GM13977 (cell line): ENCODE measurements at regions not wholly inside any gene's neighbourhood (a gene's known extent, or its start where the extent isn't known, plus 50 kb on each side); places are given as distances from the start of the nearest gene placed in this dataset.
"Not testable (repeated sequence)": the region's sequence is repeated elsewhere in the genome, so short reads cannot be mapped to it uniquely, and the experiment has no call there.

Experiments used
- DNase-seq: peaks from one replicate; pipeline ENCODE4 v3.0.0; 2012; ENCODE audit warnings: low spot score
- CTCF ChIP-seq: IDR thresholded peaks from 2 replicates; pipeline ENCODE4 v1.5.1; 2012; ENCODE audit warnings: mild to moderate bottlenecking, control low read depth; ENCODE audit not compliant: insufficient read depth; ENCODE audit errors: extremely low read depth, missing control alignments
- in situ Hi-C: fragments of 300-500 bp; cut with MboI; formaldehyde crosslinking; loops from one replicate; pipeline ENCODE4 v1.12.0; 2022; ENCODE audit warnings: low sequenced_read_pairs, low pct_unique_long_range_greater_than_20kb, mixed read lengths, inconsistent platforms; ENCODE audit not compliant: unreplicated experiment

GRCh38 chr4:22616516-22616915 lies 76.2 kb upstream of the GBA3 start:
- in situ Hi-C loops = no loop called here
- TF ChIP-seq CTCF = no peak
- DNase-seq = no peak

GRCh38 chr4:22620144-22620543 lies 72.6 kb upstream of the GBA3 start:
- in situ Hi-C loops, DNase-seq: not testable (repeated sequence)

- in situ Hi-C loops, DNase-seq: not testable (repeated sequence)
These were observed 70.8 kb upstream of the GBA3 start for GRCh38 chr4:22621970-22622369.

GRCh38 chr4:22624002-22624401 lies 68.7 kb upstream of the GBA3 start:
- in situ Hi-C loops, DNase-seq: not testable (repeated sequence)

- TF ChIP-seq CTCF = no peak
- DNase-seq = no peak
- in situ Hi-C loops = no loop called here
These were observed 67.4 kb upstream of the GBA3 start for GRCh38 chr4:22625311-22625710.

GRCh38 chr4:22627851-22628250 lies 64.9 kb upstream of the GBA3 start:
- DNase-seq, in situ Hi-C loops: not testable (repeated sequence)

GRCh38 chr4:22630161-22630975 lies 62.4 kb upstream of the GBA3 start:
- in situ Hi-C loops, DNase-seq: not testable (repeated sequence)

- in situ Hi-C loops = not testable (repeated sequence)
These were observed 61.6 kb upstream of the GBA3 start for GRCh38 chr4:22631167-22631566.

GRCh38 chr4:22634541-22635181 lies 58.1 kb upstream of the GBA3 start:
- in situ Hi-C loops = no loop called here
- no peak for DNase-seq
- TF ChIP-seq CTCF = no peak

More at GRCh38 chr4:22631167-22631566, 61.6 kb upstream of the GBA3 start:
- not testable (repeated sequence) for DNase-seq

- in situ Hi-C loops, DNase-seq: not testable (repeated sequence)
These were observed 57.6 kb upstream of the GBA3 start for GRCh38 chr4:22635182-22635549.
